Activated CD8-positive, alpha-beta T cell treated with anti-CD3 and anti-CD28 coated beads for 36 hours (primary cell): ENCODE measurements at regions not wholly inside any gene's neighbourhood (a gene's known extent, or its start where the extent isn't known, plus 50 kb on each side); places are given as distances from the start of the nearest gene placed in this dataset.

ENCODE experiments used
- ATAC-seq: fragments of 200-7000 bp; cut with Tn5 transposase; one replicate; pipeline ENCODE4 v1.10.0; 2021; ENCODE audit warnings: mild to moderate bottlenecking, moderate library complexity
- CTCF ChIA-PET: fragments of 350-600 bp; sonication (Branson Sonifier 250); formaldehyde crosslinking; loops from one replicate; lab custom pipeline; 2021; ENCODE audit warnings: antibody characterized with exemption; lab: Charles Lee
- POLR2A ChIA-PET: fragments of 350-600 bp; sonication (Branson Sonifier 250); formaldehyde crosslinking; loops from one replicate; lab custom pipeline; 2021; ENCODE audit warnings: antibody characterized with exemption; lab: Charles Lee
- DNase-seq: peaks from one replicate; pipeline ENCODE4 v3.0.0-alpha.2; 2020
- H3K27ac Mint-ChIP-seq: one replicate; pipeline ENCODE4 v1.8.0; 2021; ENCODE audit warnings: mild to moderate bottlenecking, mixed read lengths
- H3K27me3 Mint-ChIP-seq: one replicate; pipeline ENCODE4 v1.8.0; 2021; ENCODE audit warnings: mixed read lengths
- H3K36me3 Mint-ChIP-seq: one replicate; pipeline ENCODE4 v1.8.0; 2021; ENCODE audit warnings: low read depth, mixed read lengths
- H3K4me1 Mint-ChIP-seq: one replicate; pipeline ENCODE4 v1.8.0; 2021; ENCODE audit warnings: low read depth, mixed read lengths
- H3K4me3 Mint-ChIP-seq: one replicate; pipeline ENCODE4 v1.8.0; 2021; ENCODE audit warnings: mild to moderate bottlenecking, moderate library complexity, mixed read lengths
- H3K9me3 Mint-ChIP-seq: one replicate; pipeline ENCODE4 v1.8.0; 2021; ENCODE audit warnings: mixed read lengths
- CTCF ChIP-seq: fragments of 200-600 bp; IDR thresholded peaks from one replicate; pipeline ENCODE4 v1.8.0; 2022; ENCODE audit warnings: antibody characterized with exemption, mild to moderate bottlenecking
- intact Hi-C: fragments of 100-400 bp; cut with micrococcal nuclease; formaldehyde crosslinking; loops from one replicate; pipeline ENCODE4 v1.10.0; 2022

- no peak for TF ChIP-seq CTCF
- CTCF ChIA-PET = interaction anchor here (1.0 kb wide), 1 partner anchor 12 kb away, joined by 3 read pairs; no protein-coding TSS in a partner anchor
- DNase-seq (no peak), ATAC-seq (no peak)
- Mint-ChIP-seq H3K4me1 (no peaks in the 10 kb centered on the region), H3K36me3 (no peaks in the 10 kb centered on the region), H3K9me3 (no peaks in the 10 kb centered on the region), H3K27me3 (peaks cover 3% of the 10 kb centered on the region), H3K27ac (no peak overlapping the region), H3K4me3 (no peak overlapping the region)
- POLR2A ChIA-PET = no interaction called here
- intact Hi-C loops = no loop called here
These were observed 58.1 kb upstream of the EPCAM start for GRCh38 chr2:47310801-47311560.

- intact Hi-C loops = no loop called here
- H3K4me3 Mint-ChIP-seq = no peak overlapping the region
- no peak for DNase-seq
- no peak for ATAC-seq
- no peaks in the 10 kb centered on the region for H3K9me3 Mint-ChIP-seq
- no peaks in the 10 kb centered on the region for H3K4me1 Mint-ChIP-seq
- TF ChIP-seq CTCF = no peak
- ChIA-PET POLR2A (no interaction called here), CTCF (no interaction called here)
- H3K36me3 Mint-ChIP-seq = no peaks in the 10 kb centered on the region
- H3K27ac Mint-ChIP-seq = no peak overlapping the region
- H3K27me3 Mint-ChIP-seq = peaks cover 3% of the 10 kb centered on the region
These were observed 58.9 kb upstream of the EPCAM start for GRCh38 chr2:47309952-47310800.

GRCh38 chr2:47309472-47309951 is 59.6 kb upstream of the EPCAM start:
- no peak overlapping the region for H3K27ac Mint-ChIP-seq
- ChIA-PET CTCF (no interaction called here), POLR2A (no interaction called here)
- no peak for ATAC-seq
- H3K9me3 Mint-ChIP-seq = no peaks in the 10 kb centered on the region
- no peaks in the 10 kb centered on the region for H3K4me1 Mint-ChIP-seq
- TF ChIP-seq CTCF = no peak
- DNase-seq = no peak
- H3K36me3 Mint-ChIP-seq = no peaks in the 10 kb centered on the region
- H3K4me3 Mint-ChIP-seq = no peak overlapping the region
- peaks cover 3% of the 10 kb centered on the region for H3K27me3 Mint-ChIP-seq
- intact Hi-C loops = no loop called here

GRCh38 chr2:47307066-47307465 is 62.0 kb upstream of the EPCAM start:
- ChIA-PET CTCF (interaction anchor here (1.4 to 1.9 kb wide), 3 partner anchors 11 to 81 kb away, joined by 3 to 8 read pairs (median 5); no protein-coding TSS in a partner anchor), POLR2A (no interaction called here)
- intact Hi-C loops = no loop called here
- Mint-ChIP-seq H3K27me3 (peaks cover 3% of the 10 kb centered on the region), H3K9me3 (no peaks in the 10 kb centered on the region), H3K36me3 (no peaks in the 10 kb centered on the region), H3K27ac (no peak overlapping the region), H3K4me3 (no peak overlapping the region), H3K4me1 (no peaks in the 10 kb centered on the region)
- DNase-seq (no peak), ATAC-seq (no peak)
- no peak for TF ChIP-seq CTCF
